NCI-H187 (cell line): ENCODE measurements at regions not wholly inside any gene's neighbourhood (a gene's known extent, or its start where the extent isn't known, plus 50 kb on each side); places are given as distances from the start of the nearest gene placed in this dataset.

Experiments
- DNase-seq, 2 experiments: peaks; one replicate each; lab custom pipeline; 2025; lab: John Stamatoyannopoulos, UW

- no peak for DNase-seq
These were observed 179.4 kb upstream of the DPH6 start for GRCh38 chr15:35725353-35725752.

GRCh38 chr15:35727627-35728026 is 181.7 kb upstream of the DPH6 start:
- DNase-seq: peak in 1 of 2 experiments; percentile 1

GRCh38 chr15:35728219-35728940 is 182.4 kb upstream of the DPH6 start:
- no peak for DNase-seq

- no peak for DNase-seq
These were observed 190.2 kb upstream of the DPH6 start for GRCh38 chr15:35736150-35736549.

GRCh38 chr15:35737441-35737840 is 191.5 kb upstream of the DPH6 start:
- no peak for DNase-seq

- no peak for DNase-seq
These were observed 192.4 kb upstream of the DPH6 start for GRCh38 chr15:35738370-35738769.

GRCh38 chr15:35740761-35741160 is 194.8 kb upstream of the DPH6 start:
- no peak for DNase-seq

GRCh38 chr15:35741395-35741794 is 195.4 kb upstream of the DPH6 start:
- DNase-seq: no peak

- DNase-seq: no peak
These were observed 195.9 kb upstream of the DPH6 start for GRCh38 chr15:35741881-35742280.

GRCh38 chr15:35743321-35743720 is 197.4 kb upstream of the DPH6 start:
- DNase-seq: no peak

GRCh38 chr15:35746121-35746520 is 200.2 kb upstream of the DPH6 start:
- no peak for DNase-seq

GRCh38 chr15:35748105-35748504 is 202.1 kb upstream of the DPH6 start:
- no peak for DNase-seq

- DNase-seq: no peak
These were observed 204.1 kb upstream of the DPH6 start for GRCh38 chr15:35750051-35750450.

- DNase-seq: peak in 1 of 2 experiments; percentile 12
These were observed 205.6 kb upstream of the DPH6 start for GRCh38 chr15:35751413-35752133.

GRCh38 chr15:35752134-35752466 is 206.1 kb upstream of the DPH6 start:
- no peak for DNase-seq

GRCh38 chr15:35753486-35753885 is 207.5 kb upstream of the DPH6 start:
- no peak for DNase-seq

- no peak for DNase-seq
These were observed 209.4 kb upstream of the DPH6 start for GRCh38 chr15:35755237-35755802.

- DNase-seq: no peak
These were observed 210.7 kb upstream of the DPH6 start for GRCh38 chr15:35756623-35757022.

- DNase-seq: no peak
These were observed 211.4 kb upstream of the DPH6 start for GRCh38 chr15:35757361-35757760.

GRCh38 chr15:35757765-35758164 is 211.8 kb upstream of the DPH6 start:
- no peak for DNase-seq

- DNase-seq: no peak
These were observed 218.9 kb upstream of the DPH6 start for GRCh38 chr15:35764661-35765519.

- DNase-seq: no peak
These were observed 223.0 kb upstream of the DPH6 start for GRCh38 chr15:35768949-35769348.
